ENCODE measurements at regions not wholly inside any gene's neighbourhood (a gene's known extent, or its start where the extent isn't known, plus 50 kb on each side); places are given as distances from the start of the nearest gene placed in this dataset.

DNA sequence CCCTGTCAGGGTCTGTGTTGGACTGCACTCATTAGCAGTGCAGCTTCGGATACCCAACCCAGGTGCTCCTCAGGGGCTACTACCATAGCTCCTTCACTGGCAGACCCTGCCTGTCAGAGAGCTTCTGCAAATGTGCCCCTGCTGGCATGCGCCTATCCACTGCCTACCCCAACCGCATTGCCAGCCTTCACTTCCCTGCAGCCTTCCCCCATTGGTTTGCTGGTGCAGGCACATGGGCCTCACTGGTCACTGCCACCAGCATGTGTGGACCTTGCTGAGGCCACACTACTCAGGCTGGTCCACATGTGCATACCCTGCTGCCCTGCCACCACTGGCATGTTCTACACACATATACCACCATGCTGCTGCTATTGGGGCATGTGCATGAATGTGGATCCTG, 72.5 kb upstream of the MAGEH1 start:
- no peaks in the 10 kb centered on the region for H3K9me2 ChIP-seq

More for the DNA sequence above, 72.5 kb upstream of the MAGEH1 start:
- TF ChIP-seq TCF12 (IDR thresholded peaks at IDR 0.05) = no peak
- no peak for TF ChIP-seq MXI1 (IDR thresholded peaks at IDR 0.05; ENCODE audit: low read depth, low read length)
- TF ChIP-seq, protein P1, sequence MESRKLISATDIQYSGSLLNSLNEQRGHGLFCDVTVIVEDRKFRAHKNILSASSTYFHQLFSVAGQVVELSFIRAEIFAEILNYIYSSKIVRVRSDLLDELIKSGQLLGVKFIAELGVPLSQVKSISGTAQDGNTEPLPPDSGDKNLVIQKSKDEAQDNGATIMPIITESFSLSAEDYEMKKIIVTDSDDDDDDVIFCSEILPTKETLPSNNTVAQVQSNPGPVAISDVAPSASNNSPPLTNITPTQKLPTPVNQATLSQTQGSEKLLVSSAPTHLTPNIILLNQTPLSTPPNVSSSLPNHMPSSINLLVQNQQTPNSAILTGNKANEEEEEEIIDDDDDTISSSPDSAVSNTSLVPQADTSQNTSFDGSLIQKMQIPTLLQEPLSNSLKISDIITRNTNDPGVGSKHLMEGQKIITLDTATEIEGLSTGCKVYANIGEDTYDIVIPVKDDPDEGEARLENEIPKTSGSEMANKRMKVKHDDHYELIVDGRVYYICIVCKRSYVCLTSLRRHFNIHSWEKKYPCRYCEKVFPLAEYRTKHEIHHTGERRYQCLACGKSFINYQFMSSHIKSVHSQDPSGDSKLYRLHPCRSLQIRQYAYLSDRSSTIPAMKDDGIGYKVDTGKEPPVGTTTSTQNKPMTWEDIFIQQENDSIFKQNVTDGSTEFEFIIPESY (IDR thresholded peaks at IDR 0.05; ENCODE audit: borderline replicate concordance, low read depth) = no peak
- TF ChIP-seq YY1 (IDR thresholded peaks at IDR 0.05; ENCODE audit: low read depth) = no peak
- no peak for TF ChIP-seq GABPA (IDR thresholded peaks at IDR 0.05; ENCODE audit: low read depth)
- no peak for TF ChIP-seq POLR2AphosphoS5 (IDR thresholded peaks at IDR 0.05; ENCODE audit: low read depth, low read length)
- TF ChIP-seq, protein P2, sequence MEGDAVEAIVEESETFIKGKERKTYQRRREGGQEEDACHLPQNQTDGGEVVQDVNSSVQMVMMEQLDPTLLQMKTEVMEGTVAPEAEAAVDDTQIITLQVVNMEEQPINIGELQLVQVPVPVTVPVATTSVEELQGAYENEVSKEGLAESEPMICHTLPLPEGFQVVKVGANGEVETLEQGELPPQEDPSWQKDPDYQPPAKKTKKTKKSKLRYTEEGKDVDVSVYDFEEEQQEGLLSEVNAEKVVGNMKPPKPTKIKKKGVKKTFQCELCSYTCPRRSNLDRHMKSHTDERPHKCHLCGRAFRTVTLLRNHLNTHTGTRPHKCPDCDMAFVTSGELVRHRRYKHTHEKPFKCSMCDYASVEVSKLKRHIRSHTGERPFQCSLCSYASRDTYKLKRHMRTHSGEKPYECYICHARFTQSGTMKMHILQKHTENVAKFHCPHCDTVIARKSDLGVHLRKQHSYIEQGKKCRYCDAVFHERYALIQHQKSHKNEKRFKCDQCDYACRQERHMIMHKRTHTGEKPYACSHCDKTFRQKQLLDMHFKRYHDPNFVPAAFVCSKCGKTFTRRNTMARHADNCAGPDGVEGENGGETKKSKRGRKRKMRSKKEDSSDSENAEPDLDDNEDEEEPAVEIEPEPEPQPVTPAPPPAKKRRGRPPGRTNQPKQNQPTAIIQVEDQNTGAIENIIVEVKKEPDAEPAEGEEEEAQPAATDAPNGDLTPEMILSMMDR (IDR thresholded peaks at IDR 0.05) = no peak
- no peak for TF ChIP-seq PBX3 (IDR thresholded peaks at IDR 0.05)
- no peak for TF ChIP-seq EP300 (IDR thresholded peaks at IDR 0.05; ENCODE audit: borderline replicate concordance in 1 of 2, low read depth in 1 of 2, low read length in 1 of 2)
- TF ChIP-seq RAD21 (IDR thresholded peaks at IDR 0.05; ENCODE audit: low read length) = no peak
- TF ChIP-seq SIN3A (IDR thresholded peaks at IDR 0.05; ENCODE audit: borderline replicate concordance, low read depth, low read length) = no peak
- TF ChIP-seq TEAD4 (IDR thresholded peaks at IDR 0.05; ENCODE audit: borderline replicate concordance, insufficient read depth) = no peak
- no peak for TF ChIP-seq JUND (IDR thresholded peaks at IDR 0.05)
- no peak for TF ChIP-seq FOXJ3 (CRISPR knock-in tag; IDR thresholded peaks at IDR 0.05)
- no peak for TF ChIP-seq GATA2 (CRISPR knock-in tag; IDR thresholded peaks at IDR 0.05)
- no peak for TF ChIP-seq USF2 (IDR thresholded peaks at IDR 0.05; ENCODE audit: borderline replicate concordance, low read depth, low read length)
- TF ChIP-seq, protein P3, sequence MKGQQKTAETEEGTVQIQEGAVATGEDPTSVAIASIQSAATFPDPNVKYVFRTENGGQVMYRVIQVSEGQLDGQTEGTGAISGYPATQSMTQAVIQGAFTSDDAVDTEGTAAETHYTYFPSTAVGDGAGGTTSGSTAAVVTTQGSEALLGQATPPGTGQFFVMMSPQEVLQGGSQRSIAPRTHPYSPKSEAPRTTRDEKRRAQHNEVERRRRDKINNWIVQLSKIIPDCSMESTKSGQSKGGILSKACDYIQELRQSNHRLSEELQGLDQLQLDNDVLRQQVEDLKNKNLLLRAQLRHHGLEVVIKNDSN (IDR thresholded peaks at IDR 0.05; ENCODE audit: borderline replicate concordance, low read depth) = no peak
- no peak overlapping the region for H3K9ac ChIP-seq
- no peaks in the 10 kb centered on the region for H3F3A ChIP-seq (replicated peaks; ENCODE audit: insufficient read depth)
- H3K4me3 ChIP-seq (ENCODE audit: low read depth in 2 of 2, low read length in 1 of 2) = no peak overlapping the region
- no peaks in the 10 kb centered on the region for H3K79me2 ChIP-seq (ENCODE audit: insufficient read depth)
- no peak for DNase-seq
- H4K20me1 ChIP-seq (ENCODE audit: insufficient read depth) = no peaks in the 10 kb centered on the region
- H2AFZ ChIP-seq (ENCODE audit: low read depth) = no peak overlapping the region
- no peaks in the 10 kb centered on the region for H3K9me3 ChIP-seq
- POLR2A ChIA-PET = no interaction called here
- no peak overlapping the region for H3K27ac ChIP-seq (ENCODE audit: low read depth in 2 of 2, low read length in 1 of 2)
- CTCF ChIA-PET = no interaction called here
- no peak overlapping the region for H3K4me2 ChIP-seq
- no peaks in the 10 kb centered on the region for H3K27me3 ChIP-seq (ENCODE audit: insufficient read depth)
- H3K4me1 ChIP-seq (ENCODE audit: control insufficient read depth in 1 of 2, insufficient read depth in 2 of 2, low read depth in 1 of 2, low read length in 1 of 2) = no peaks in the 10 kb centered on the region
- WGBS (ENCODE audit: low lambda C conversion rate) = 0% methylated on average over 3 of the region's 3 CpGs
- H3K36me3 ChIP-seq (replicated peaks in 1 of 2; ENCODE audit: control insufficient read depth in 1 of 2, insufficient read depth in 2 of 2, low read length in 1 of 2) = no peaks in the 10 kb centered on the region
